CD4-positive, alpha-beta T cell treated with Interleukin-17A for 4 hours (primary cell): ENCODE measurements at regions not wholly inside any gene's neighbourhood (a gene's known extent, or its start where the extent isn't known, plus 50 kb on each side); places are given as distances from the start of the nearest gene placed in this dataset.

ENCODE experiments used
- DNase-seq: peaks from one replicate; pipeline ENCODE4 v3.0.0-alpha.2; 2020; ENCODE audit warnings: mixed read lengths

- DNase-seq: no peak
These were observed 113.8 kb downstream of the PLEKHG1 start for GRCh38 chr6:150713487-150713886.

GRCh38 chr6:150713931-150714330 is 114.2 kb downstream of the PLEKHG1 start:
- DNase-seq: no peak

GRCh38 chr6:150715133-150715532 is 115.4 kb downstream of the PLEKHG1 start:
- DNase-seq: no peak

GRCh38 chr6:150717419-150717818 is 117.7 kb downstream of the PLEKHG1 start:
- no peak for DNase-seq

GRCh38 chr6:150719099-150719766 is 119.5 kb downstream of the PLEKHG1 start:
- DNase-seq: no peak

- no peak for DNase-seq
These were observed 120.1 kb downstream of the PLEKHG1 start for GRCh38 chr6:150719831-150720230.

- no peak for DNase-seq
These were observed 121.1 kb downstream of the PLEKHG1 start for GRCh38 chr6:150720774-150721233.

GRCh38 chr6:150721418-150722266 is 122.0 kb downstream of the PLEKHG1 start:
- DNase-seq: no peak

GRCh38 chr6:150722614-150723344 is 123.1 kb downstream of the PLEKHG1 start:
- DNase-seq: no peak

- no peak for DNase-seq
These were observed 123.6 kb downstream of the PLEKHG1 start for GRCh38 chr6:150723345-150723658.

GRCh38 chr6:150723857-150724256 is 124.2 kb downstream of the PLEKHG1 start:
- DNase-seq: no peak

GRCh38 chr6:150725795-150726194 is 126.1 kb downstream of the PLEKHG1 start:
- DNase-seq: no peak

- DNase-seq: no peak
These were observed 129.6 kb downstream of the PLEKHG1 start for GRCh38 chr6:150729188-150729748.

- no peak for DNase-seq
These were observed 131.2 kb downstream of the PLEKHG1 start for GRCh38 chr6:150730801-150731457.

- no peak for DNase-seq
These were observed 132.6 kb upstream of the MTHFD1L start for GRCh38 chr6:150732765-150733539.

- DNase-seq: no peak
These were observed 131.8 kb upstream of the MTHFD1L start for GRCh38 chr6:150733726-150734125.

GRCh38 chr6:150734235-150734634 is 131.3 kb upstream of the MTHFD1L start:
- DNase-seq: no peak

GRCh38 chr6:150735341-150735851 is 130.1 kb upstream of the MTHFD1L start:
- DNase-seq: no peak

GRCh38 chr6:150738092-150738629 is 127.3 kb upstream of the MTHFD1L start:
- DNase-seq: no peak

GRCh38 chr6:150739711-150740349 is 125.7 kb upstream of the MTHFD1L start:
- DNase-seq: no peak

GRCh38 chr6:150740453-150740852 is 125.0 kb upstream of the MTHFD1L start:
- DNase-seq: no peak
